ENCODE measurements at regions not wholly inside any gene's neighbourhood (a gene's known extent, or its start where the extent isn't known, plus 50 kb on each side); places are given as distances from the start of the nearest gene placed in this dataset.

DNA sequence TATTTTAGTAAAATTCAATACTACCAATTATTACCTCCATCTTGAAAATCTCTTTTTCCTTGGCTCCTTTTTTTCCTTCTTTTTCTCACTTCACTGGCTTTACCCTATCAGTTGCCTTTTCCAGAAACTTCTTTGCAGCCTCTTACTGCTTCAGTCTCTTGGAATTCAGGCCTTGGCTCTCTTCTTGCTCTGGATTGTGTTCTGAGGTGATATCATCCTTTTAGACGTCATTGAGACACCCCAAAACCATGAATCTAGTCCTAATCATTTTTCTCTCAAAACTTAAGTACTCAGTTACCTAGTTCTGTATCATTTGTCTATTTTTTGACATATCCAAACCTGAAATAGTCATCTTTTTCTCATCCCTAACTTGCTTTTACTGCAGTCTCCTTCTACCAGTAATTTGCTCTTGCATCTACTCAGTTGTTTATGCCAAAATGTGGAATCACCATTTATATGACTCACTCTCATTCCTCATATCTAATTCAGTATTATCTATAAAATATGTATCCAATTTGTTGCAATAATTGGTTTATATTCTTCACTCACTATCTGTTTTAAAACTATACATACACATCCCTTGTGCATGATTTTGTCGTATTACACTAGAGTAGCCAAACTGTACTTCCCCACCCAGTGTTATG lies 703.2 kb upstream of the CCDC54 start:
- no peak overlapping the region for H3K4me3 ChIP-seq (ENCODE audit: low read depth, low read length)
- no peak for DNase-seq (ENCODE audit: low read depth)
- TF ChIP-seq CTCF (IDR thresholded peaks at IDR 0.05; ENCODE audit: insufficient read depth, low read depth, low read length): no peak

DNA sequence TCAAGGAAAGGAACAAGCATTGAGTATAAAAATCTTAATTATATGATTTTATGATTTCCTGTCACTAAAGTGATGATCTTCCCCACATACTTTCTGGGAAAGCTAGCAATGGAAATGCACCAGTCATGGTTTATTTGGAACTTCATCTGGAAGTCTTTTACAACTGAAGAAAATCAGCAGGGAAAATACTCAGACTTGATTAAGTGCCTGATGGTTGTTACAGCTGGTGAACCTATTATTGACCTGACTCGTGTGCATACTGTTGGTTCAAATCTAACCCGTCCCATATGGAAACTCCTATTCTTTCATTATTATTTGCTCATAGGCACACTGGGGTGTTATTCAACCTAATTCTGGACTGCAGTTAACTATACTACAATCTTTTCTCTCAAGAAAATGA lies 701.8 kb upstream of the CCDC54 start:
- no peak overlapping the region for H3K4me3 ChIP-seq (ENCODE audit: low read depth, low read length)
- no peak for DNase-seq (ENCODE audit: low read depth)
- no peak for TF ChIP-seq CTCF (IDR thresholded peaks at IDR 0.05; ENCODE audit: insufficient read depth, low read depth, low read length)

DNA sequence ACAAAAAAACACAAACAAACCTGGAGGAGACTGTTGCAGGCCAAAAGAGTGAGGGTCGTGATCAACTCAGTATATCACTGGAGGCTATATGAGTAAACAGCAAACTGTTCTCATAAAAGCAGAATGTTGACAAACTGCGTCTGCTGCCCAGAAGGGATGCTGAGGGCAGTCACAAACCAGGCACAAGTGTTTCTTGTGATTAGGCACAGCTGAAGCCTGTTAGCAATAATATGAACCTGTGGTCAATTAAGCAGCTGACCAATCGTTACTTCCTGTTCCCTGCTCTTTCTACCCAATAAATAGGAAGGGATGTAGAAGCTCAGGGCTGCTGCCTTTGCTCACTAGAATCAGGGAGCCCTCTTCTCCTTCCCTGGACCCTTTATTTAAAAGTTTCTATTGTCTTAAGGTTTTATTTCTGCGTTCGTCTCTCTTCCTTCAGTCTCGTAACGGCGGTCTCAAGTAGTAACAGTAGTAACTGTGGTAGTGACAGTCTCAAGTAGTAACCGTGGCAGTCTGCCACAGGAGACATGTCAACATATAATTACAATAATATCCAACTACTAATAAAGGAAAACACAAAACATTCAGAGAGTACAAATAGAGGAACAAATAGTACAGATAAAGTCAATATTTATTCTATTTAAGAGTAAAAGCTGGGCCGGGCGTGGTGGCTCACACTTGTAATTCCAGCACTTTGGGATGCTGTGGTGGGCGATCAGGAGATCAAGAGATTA lies 698.4 kb upstream of the CCDC54 start:
- no peak overlapping the region for H3K4me3 ChIP-seq (ENCODE audit: low read depth, low read length)
- DNase-seq (ENCODE audit: low read depth): no peak
- TF ChIP-seq CTCF (IDR thresholded peaks at IDR 0.05; ENCODE audit: insufficient read depth, low read depth, low read length): no peak

DNA sequence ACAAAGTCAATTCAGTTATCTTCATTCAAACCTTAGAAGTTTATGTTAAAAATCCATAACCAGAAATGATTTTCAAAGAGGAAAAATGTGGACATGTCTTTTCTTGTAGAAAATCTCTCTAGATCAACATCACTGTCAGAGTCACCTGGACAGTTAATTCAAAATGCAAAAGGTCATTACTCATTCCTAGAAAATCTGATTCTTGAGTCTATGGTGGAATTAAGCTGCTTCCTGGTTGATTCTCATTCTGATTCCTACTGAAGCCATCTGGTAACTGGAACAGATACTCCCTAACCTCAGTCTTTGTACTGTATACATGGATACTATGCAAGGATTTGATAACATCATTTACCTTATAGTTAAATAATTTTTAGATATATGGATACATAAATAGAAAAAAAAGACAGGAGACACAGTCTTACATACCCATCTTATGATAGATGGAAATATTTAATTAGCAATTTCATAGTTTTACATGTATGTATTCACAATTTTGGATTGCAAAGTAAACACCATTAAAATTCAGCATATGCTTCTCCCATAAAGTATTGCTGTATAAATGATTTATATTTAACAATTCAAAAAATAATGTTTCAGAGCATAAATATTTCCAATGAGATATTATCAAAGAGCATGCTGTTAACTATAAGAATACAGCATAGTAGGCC lies 693.2 kb upstream of the CCDC54 start:
- TF ChIP-seq CTCF (IDR thresholded peaks at IDR 0.05; ENCODE audit: insufficient read depth, low read depth, low read length): no peak
- H3K4me3 ChIP-seq (ENCODE audit: low read depth, low read length): no peak overlapping the region
- no peak for DNase-seq (ENCODE audit: low read depth)

GRCh38 chr3:106685745-106686144 lies 691.5 kb upstream of the CCDC54 start:
- TF ChIP-seq CTCF (IDR thresholded peaks at IDR 0.05; ENCODE audit: insufficient read depth, low read depth, low read length): no peak
- peak; percentile 8 for DNase-seq (ENCODE audit: low read depth)
- H3K4me3 ChIP-seq (ENCODE audit: low read depth, low read length): no peak overlapping the region

- DNase-seq (ENCODE audit: low read depth): no peak
- TF ChIP-seq CTCF (IDR thresholded peaks at IDR 0.05; ENCODE audit: insufficient read depth, low read depth, low read length): no peak
- no peak overlapping the region for H3K4me3 ChIP-seq (ENCODE audit: low read depth, low read length)
These were observed 689.3 kb upstream of the CCDC54 start for GRCh38 chr3:106687905-106688304.
